ENCODE measurements at regions not wholly inside any gene's neighbourhood (a gene's known extent, or its start where the extent isn't known, plus 50 kb on each side); places are given as distances from the start of the nearest gene placed in this dataset.

DNA sequence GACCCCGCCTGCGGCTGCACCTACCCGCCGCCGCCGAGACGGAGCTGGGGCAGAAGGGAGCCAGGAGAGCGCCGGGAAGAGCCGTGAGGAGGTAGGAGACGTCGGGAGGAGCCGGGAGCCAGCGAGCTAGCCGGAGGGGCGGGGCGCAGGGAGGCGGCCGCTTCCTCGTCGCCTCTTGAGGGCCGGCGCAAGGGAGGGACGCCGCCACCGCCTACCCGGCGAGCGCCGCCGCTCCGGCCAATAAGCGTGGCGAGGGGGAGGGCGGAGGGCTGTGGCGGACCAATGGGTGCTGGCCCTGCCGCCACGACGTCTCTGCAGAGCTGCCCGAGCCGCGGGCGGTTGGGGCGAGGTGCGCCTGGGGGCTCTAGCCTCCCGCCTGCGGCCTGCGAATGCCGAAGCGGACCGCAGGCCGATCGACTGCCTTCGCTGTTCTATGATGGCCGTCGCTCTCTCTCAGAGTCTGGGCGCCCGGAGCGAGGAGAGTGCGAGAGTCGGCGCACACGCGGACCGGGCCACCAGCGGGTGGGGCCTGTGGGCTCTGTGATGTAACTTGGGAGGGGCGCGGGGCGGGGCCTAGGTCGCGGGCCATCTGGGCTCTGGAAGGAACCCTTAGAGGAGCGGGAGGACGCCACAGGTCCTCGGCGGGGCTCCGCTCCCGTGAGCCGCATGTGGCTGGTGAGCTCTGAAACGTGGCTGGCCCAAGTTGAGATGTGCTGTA, 72.7 kb upstream of the MAP4 start (continued):
- TF ChIP-seq XRCC3 (IDR thresholded peaks at IDR 0.05) (no peak), CHD2 (IDR thresholded peaks at IDR 0.05; ENCODE audit: low read depth, low read length) (peak; percentile 82), ZNF395 (CRISPR knock-in tag; IDR thresholded peaks at IDR 0.05) (peak; percentile 39; the same call in 1 of the 2 replicates), IRF9 (tag; IDR thresholded peaks at IDR 0.05) (no peak), GABPA (tag; conservative IDR thresholded peaks at IDR 0.05; ENCODE audit: low read depth) (no peak), SLC30A9 (CRISPR knock-in tag; IDR thresholded peaks at IDR 0.05) (no peak), ZNF146 (CRISPR knock-in tag; IDR thresholded peaks at IDR 0.05; ENCODE audit: unreplicated experiment) (no peak), KDM5B (IDR thresholded peaks at IDR 0.05; ENCODE audit: insufficient replicate concordance, low read depth, low read length) (peak; percentile 97), ZNF444 (CRISPR knock-in tag; IDR thresholded peaks at IDR 0.05) (no peak), HBP1 (CRISPR knock-in tag; IDR thresholded peaks at IDR 0.05) (peak; percentile 34; the same call in 1 of the 2 replicates), ZSCAN29 (IDR thresholded peaks at IDR 0.05) (no peak), ZNF324 (CRISPR knock-in tag; IDR thresholded peaks at IDR 0.05) (no peak), ZFP36 (IDR thresholded peaks at IDR 0.05; ENCODE audit: low read depth, low read length, partially characterized antibody) (no peak), XRCC5 (IDR thresholded peaks at IDR 0.05; ENCODE audit: low read depth, low read length) (no peak), HNRNPH1 (optimal IDR thresholded peaks at IDR 0.05; ENCODE audit: low read depth, low read length) (no peak), MTA3 (IDR thresholded peaks at IDR 0.05; ENCODE audit: borderline replicate concordance) (peak; percentile 96), ZC3H11A (IDR thresholded peaks at IDR 0.05; ENCODE audit: low read depth, low read length) (no peak), ZFPM2 (CRISPR knock-in tag; IDR thresholded peaks at IDR 0.05) (no peak)
- TF ChIP-seq, protein P1, sequence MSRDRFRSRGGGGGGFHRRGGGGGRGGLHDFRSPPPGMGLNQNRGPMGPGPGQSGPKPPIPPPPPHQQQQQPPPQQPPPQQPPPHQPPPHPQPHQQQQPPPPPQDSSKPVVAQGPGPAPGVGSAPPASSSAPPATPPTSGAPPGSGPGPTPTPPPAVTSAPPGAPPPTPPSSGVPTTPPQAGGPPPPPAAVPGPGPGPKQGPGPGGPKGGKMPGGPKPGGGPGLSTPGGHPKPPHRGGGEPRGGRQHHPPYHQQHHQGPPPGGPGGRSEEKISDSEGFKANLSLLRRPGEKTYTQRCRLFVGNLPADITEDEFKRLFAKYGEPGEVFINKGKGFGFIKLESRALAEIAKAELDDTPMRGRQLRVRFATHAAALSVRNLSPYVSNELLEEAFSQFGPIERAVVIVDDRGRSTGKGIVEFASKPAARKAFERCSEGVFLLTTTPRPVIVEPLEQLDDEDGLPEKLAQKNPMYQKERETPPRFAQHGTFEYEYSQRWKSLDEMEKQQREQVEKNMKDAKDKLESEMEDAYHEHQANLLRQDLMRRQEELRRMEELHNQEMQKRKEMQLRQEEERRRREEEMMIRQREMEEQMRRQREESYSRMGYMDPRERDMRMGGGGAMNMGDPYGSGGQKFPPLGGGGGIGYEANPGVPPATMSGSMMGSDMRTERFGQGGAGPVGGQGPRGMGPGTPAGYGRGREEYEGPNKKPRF (IDR thresholded peaks at IDR 0.05; ENCODE audit: low read depth, low read length) = no peak
- TF ChIP-seq, protein P2, sequence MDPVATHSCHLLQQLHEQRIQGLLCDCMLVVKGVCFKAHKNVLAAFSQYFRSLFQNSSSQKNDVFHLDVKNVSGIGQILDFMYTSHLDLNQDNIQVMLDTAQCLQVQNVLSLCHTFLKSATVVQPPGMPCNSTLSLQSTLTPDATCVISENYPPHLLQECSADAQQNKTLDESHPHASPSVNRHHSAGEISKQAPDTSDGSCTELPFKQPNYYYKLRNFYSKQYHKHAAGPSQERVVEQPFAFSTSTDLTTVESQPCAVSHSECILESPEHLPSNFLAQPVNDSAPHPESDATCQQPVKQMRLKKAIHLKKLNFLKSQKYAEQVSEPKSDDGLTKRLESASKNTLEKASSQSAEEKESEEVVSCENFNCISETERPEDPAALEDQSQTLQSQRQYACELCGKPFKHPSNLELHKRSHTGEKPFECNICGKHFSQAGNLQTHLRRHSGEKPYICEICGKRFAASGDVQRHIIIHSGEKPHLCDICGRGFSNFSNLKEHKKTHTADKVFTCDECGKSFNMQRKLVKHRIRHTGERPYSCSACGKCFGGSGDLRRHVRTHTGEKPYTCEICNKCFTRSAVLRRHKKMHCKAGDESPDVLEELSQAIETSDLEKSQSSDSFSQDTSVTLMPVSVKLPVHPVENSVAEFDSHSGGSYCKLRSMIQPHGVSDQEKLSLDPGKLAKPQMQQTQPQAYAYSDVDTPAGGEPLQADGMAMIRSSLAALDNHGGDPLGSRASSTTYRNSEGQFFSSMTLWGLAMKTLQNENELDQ (CRISPR knock-in tag; IDR thresholded peaks at IDR 0.05; ENCODE audit: borderline replicate concordance) = no peak; the same call in 1 of the 2 replicates
